Astrocyte of the cerebellum (primary cell): ENCODE measurements at regions not wholly inside any gene's neighbourhood (a gene's known extent, or its start where the extent isn't known, plus 50 kb on each side); places are given as distances from the start of the nearest gene placed in this dataset.

Experiments used
- DNase-seq: peaks from one replicate; pipeline ENCODE4 v3.0.0-alpha.2; 2011; ENCODE audit warnings: low read depth
- H3K4me3 ChIP-seq: 2 replicates; pipeline ENCODE4 v1.5.1; 2011; ENCODE audit warnings: mild to moderate bottlenecking, low read depth, low read length, moderate library complexity
- in situ Hi-C: cut with HindIII; loops from 2 replicates; pipeline ENCODE4 v1.10.0; 2017; ENCODE audit warnings: low sequenced_read_pairs
- TF ChIP-seq, protein P1 (sequence below): IDR thresholded peaks from 2 replicates; pipeline ENCODE4 v1.5.1; 2012; ENCODE audit warnings: low read length, low read depth, moderate library complexity, mild to moderate bottlenecking; ENCODE audit errors: missing control alignments

DNA sequence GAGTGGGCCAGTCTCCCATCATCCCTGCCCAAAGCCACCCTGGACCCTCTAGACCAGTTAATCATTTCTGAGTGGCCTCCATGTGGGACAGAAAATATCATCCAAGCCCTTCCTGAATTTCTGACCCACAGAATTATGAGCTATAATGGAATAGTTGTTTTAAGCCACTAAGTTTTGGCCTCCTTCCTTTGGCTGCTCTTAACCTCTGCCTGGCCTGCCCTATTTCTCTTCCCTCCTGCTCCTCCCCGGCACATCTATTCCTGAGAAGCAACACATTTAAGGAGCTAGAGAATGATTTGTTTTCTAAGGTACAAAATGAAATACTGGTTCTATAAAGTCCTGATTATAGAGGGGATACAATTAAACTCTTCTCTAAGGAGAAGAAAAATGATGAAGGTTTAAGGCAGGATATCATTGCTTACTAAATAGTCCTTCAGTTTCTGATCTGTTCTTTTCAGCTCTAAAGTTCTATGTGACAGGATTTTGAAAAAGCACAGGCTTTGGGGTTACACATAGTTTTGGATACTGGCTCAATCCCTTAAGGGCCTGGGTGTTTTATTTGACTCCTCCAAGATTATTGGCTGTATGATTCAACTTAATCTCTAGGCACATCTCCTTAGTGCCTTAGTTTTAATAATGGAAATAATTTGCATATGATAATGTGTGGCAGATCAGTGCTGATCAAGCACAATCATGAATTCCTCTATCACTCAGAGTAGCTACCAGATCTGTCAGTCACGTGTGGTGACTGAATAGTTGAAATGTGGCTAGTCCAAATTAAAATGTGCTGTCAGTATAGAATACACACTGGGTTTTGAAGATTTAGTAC lies 240.3 kb downstream of the VAPA start:
- no peak for DNase-seq
- H3K4me3 ChIP-seq, result no peak overlapping the region
- in situ Hi-C loops, result no loop called here
- TF ChIP-seq, protein P1, sequence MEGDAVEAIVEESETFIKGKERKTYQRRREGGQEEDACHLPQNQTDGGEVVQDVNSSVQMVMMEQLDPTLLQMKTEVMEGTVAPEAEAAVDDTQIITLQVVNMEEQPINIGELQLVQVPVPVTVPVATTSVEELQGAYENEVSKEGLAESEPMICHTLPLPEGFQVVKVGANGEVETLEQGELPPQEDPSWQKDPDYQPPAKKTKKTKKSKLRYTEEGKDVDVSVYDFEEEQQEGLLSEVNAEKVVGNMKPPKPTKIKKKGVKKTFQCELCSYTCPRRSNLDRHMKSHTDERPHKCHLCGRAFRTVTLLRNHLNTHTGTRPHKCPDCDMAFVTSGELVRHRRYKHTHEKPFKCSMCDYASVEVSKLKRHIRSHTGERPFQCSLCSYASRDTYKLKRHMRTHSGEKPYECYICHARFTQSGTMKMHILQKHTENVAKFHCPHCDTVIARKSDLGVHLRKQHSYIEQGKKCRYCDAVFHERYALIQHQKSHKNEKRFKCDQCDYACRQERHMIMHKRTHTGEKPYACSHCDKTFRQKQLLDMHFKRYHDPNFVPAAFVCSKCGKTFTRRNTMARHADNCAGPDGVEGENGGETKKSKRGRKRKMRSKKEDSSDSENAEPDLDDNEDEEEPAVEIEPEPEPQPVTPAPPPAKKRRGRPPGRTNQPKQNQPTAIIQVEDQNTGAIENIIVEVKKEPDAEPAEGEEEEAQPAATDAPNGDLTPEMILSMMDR, result no peak

DNA sequence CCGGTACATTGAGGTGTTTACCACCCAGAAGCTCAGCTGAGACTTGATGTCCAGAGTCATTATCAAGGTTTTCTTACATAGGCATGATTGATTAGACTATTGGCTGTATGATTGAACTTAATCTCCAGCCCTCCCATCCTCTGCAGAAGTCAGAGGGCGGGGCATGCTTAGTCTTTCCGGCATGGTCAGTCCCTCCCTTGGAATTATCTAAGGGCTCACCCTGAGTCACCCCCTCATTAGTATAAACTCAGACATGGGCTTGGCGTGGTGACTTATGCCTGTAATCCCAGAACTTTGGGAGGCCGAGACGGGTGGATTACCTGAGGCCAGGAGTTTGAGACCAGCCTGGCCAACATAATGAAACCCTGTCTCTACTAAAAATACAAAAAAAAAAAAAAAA lies 243.9 kb downstream of the VAPA start:
- DNase-seq, result no peak
- in situ Hi-C loops, result no loop called here
- TF ChIP-seq, protein P1, result no peak
- H3K4me3 ChIP-seq, result no peak overlapping the region

DNA sequence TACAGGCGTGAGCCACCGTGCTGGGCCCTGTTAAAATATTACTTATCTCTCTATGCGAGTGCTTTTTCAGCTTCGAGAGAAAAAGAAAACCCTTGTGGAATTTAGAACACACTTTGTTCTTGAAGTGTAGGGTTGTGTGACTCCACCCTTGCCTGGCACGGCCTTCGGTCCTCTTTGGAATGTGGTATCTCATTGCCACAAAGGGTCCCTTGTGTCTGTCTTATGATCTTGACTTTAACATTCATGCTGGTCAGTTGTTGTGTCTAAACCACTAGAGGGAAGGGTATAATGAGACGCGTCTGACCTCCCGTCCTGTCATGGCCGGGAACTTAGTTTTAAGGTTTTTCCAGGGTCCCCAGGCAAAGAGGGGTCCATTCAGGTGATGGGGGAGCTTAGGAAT lies 246.4 kb downstream of the VAPA start:
- in situ Hi-C loops, result no loop called here
- TF ChIP-seq, protein P1, result no peak
- DNase-seq, result no peak
- no peak overlapping the region for H3K4me3 ChIP-seq

DNA sequence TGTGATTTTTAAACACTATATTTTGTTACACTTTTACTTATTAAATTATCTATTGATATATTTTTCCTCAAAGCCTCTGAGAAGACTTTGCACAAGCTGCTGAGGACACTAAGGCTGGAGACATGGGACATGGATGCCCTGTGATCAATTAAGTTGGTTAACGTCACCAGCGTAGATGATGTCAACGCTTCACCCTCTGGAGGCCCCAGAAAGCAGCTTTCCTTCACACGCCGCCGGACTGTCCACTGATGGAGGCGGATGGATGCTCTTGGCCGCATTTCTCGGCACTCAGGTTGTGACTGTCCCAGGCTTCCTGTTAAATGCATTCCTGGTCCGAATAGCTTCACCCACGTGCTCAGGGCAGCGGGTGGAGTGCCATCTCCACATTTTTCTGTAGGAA lies 247.5 kb downstream of the VAPA start:
- DNase-seq, result no peak
- TF ChIP-seq, protein P1, result no peak
- in situ Hi-C loops, result no loop called here
- H3K4me3 ChIP-seq, result no peak overlapping the region

DNA sequence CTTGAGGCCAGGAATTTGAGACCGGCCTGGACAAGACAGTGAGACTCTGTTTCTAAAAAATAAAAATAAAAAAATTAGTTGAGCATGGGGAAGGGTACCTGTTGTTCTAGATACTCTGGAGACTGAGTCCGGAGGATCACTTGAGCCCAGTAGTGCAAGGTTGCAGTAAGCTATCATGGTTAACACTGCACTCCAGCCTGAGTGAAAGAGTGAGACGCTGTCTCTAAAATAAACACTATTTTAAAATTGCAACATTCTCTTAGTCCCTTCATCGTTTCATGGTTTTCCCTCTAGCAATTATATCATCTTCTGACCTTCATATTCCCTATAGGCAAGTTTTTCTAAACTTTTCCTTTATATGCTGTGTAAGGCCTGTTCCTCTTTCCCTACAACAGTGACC lies 248.5 kb downstream of the VAPA start:
- no peak for DNase-seq
- H3K4me3 ChIP-seq, result no peak overlapping the region
- TF ChIP-seq, protein P1, result no peak
- in situ Hi-C loops, result no loop called here

DNA sequence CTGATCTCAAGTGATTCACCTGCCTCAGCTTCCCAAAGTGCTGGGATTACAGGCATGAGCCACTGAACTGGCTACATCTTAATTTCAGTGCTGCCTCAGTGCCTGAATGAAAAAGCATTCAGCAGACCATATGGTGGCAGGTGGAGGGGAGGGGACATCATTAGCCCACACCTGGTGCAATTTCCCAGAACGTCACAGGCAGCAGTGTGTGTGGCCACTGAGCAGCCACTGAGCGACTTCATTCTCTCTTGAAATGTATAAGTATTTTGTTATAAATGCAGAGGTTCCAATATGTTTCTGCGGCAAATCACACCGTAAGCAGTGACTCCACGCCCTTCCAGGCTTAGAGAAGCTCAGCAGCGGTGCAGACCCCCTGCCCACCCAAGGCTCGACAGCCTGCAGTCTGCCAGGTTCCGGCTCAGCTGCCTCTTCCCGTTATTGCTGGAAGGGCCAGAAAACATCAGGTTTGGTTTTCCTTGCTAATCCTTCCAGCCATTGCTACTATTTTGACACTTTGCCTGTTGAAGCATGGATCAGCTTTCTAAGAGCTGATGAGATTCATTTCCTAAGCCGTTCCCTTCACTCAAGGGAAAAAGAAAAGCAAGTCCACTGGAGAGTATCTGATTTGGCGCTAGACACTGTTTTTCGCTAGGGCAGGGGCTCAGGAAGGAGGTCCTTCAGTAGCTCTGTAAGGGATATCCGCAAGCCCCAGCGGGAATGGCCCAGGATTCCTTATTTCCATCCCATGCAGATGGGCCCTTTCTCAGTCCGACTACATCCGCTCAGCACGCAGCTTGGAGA lies 250.7 kb downstream of the VAPA start:
- in situ Hi-C loops, result no loop called here
- TF ChIP-seq, protein P1, result no peak
- DNase-seq, result no peak
- no peak overlapping the region for H3K4me3 ChIP-seq
